Liver (tissue), 8 donors: ENCODE measurements at regions not wholly inside any gene's neighbourhood (a gene's known extent, or its start where the extent isn't known, plus 50 kb on each side); places are given as distances from the start of the nearest gene placed in this dataset.

Experiments
- DNase-seq: peaks from one replicate; pipeline ENCODE4 v3.0.0-alpha.2; 2017; ENCODE audit warnings: low spot score
- H3K27ac ChIP-seq, 2 donors: one replicate each; pipeline ENCODE4 v1.7.0; 2013; ENCODE audit warnings: inconsistent platforms in 2 of 2, low read length in 2 of 2, control low read depth in 1 of 2, low read depth in 1 of 2, mild to moderate bottlenecking in 1 of 2
- H3K27me3 ChIP-seq, 4 donors: one replicate each; pipeline versions ENCODE4 v1.6.1 to v1.7.0; 2013; ENCODE audit warnings: low read length in 3 of 4, inconsistent platforms in 1 of 4, mild to moderate bottlenecking in 1 of 4, moderate library complexity in 1 of 4; ENCODE audit not compliant: control insufficient read depth in 4 of 4, insufficient read depth in 4 of 4
- H3K36me3 ChIP-seq, 4 donors: one replicate each; pipeline versions ENCODE4 v1.6.1 to v1.7.0; 2013; ENCODE audit warnings: low read length in 3 of 4, mild to moderate bottlenecking in 3 of 4, low read depth in 1 of 4, moderate library complexity in 1 of 4; ENCODE audit not compliant: control insufficient read depth in 4 of 4, insufficient read depth in 3 of 4
- H3K4me1 ChIP-seq, 4 donors: one replicate each; pipeline versions ENCODE4 v1.6.1 to v1.7.0; 2013; ENCODE audit warnings: low read length in 3 of 4, mild to moderate bottlenecking in 3 of 4, moderate library complexity in 1 of 4; ENCODE audit not compliant: control insufficient read depth in 4 of 4, insufficient read depth in 4 of 4
- H3K4me3 ChIP-seq, 3 donors: one replicate each; pipeline versions ENCODE4 v1.6.1 to v1.7.0; 2013; ENCODE audit warnings: low read length in 3 of 3, control low read depth in 1 of 3, low read depth in 1 of 3, mild to moderate bottlenecking in 1 of 3
- H3K9ac ChIP-seq, 2 donors: one replicate each; pipeline ENCODE4 v1.7.0; 2013; ENCODE audit warnings: low read length in 2 of 2, mild to moderate bottlenecking in 2 of 2, moderate library complexity in 2 of 2, control low read depth in 1 of 2, low read depth in 1 of 2
- H3K9me3 ChIP-seq, 4 donors: one replicate each; pipeline versions ENCODE4 v1.6.1 to v1.7.0; 2013; ENCODE audit warnings: low read length in 3 of 4; ENCODE audit not compliant: control insufficient read depth in 4 of 4
- EGR1 ChIP-seq, 2 donors: IDR thresholded peaks; 2 replicates each; pipeline ENCODE4 v1.6.1; 2016 to 2018; ENCODE audit warnings: antibody characterized with exemption in 2 of 2, low read depth in 2 of 2
- FOXA1 ChIP-seq: IDR thresholded peaks from 2 replicates; pipeline ENCODE4 v1.6.1; 2016; ENCODE audit warnings: antibody characterized with exemption
- FOXA2 ChIP-seq: IDR thresholded peaks from 2 replicates; pipeline ENCODE4 v1.6.1; 2016; ENCODE audit warnings: antibody characterized with exemption
- GABPA ChIP-seq, 2 donors: IDR thresholded peaks in 1 of 2; conservative IDR thresholded peaks in 1 of 2; 2 replicates each; pipeline ENCODE4 v1.6.1; 2016; ENCODE audit warnings: antibody characterized with exemption in 2 of 2, mild to moderate bottlenecking in 1 of 2, moderate library complexity in 1 of 2
- HNF4A ChIP-seq, 2 donors: conservative IDR thresholded peaks; 2 replicates each; pipeline ENCODE4 v1.6.1; 2016; ENCODE audit warnings: antibody characterized with exemption in 2 of 2, mild to moderate bottlenecking in 2 of 2
- HNF4G ChIP-seq: IDR thresholded peaks from 2 replicates; pipeline ENCODE4 v1.6.1; 2016; ENCODE audit warnings: antibody characterized with exemption
- JUND ChIP-seq, 2 donors: IDR thresholded peaks; 2 replicates each; pipeline ENCODE4 v1.6.1; 2016; ENCODE audit warnings: antibody characterized with exemption in 2 of 2
- NR2F2 ChIP-seq: IDR thresholded peaks from 2 replicates; pipeline ENCODE4 v1.6.1; 2016; ENCODE audit warnings: antibody characterized with exemption
- RAD21 ChIP-seq, 2 donors: IDR thresholded peaks; 2 replicates each; pipeline ENCODE4 v1.6.1; 2016; ENCODE audit warnings: antibody characterized with exemption in 2 of 2, mild to moderate bottlenecking in 2 of 2
- RXRA ChIP-seq, 2 donors: IDR thresholded peaks; 2 replicates each; pipeline ENCODE4 v1.6.1; 2017 to 2018; ENCODE audit warnings: antibody characterized with exemption in 2 of 2, mild to moderate bottlenecking in 1 of 2
- SP1 ChIP-seq: IDR thresholded peaks from 2 replicates; pipeline ENCODE4 v1.6.1; 2018; ENCODE audit warnings: antibody characterized with exemption, mild to moderate bottlenecking
- TAF1 ChIP-seq: conservative IDR thresholded peaks from 2 replicates; pipeline ENCODE4 v1.6.1; 2016; ENCODE audit warnings: antibody characterized with exemption, mild to moderate bottlenecking
- YY1 ChIP-seq: IDR thresholded peaks from 2 replicates; pipeline ENCODE4 v1.6.1; 2016; ENCODE audit warnings: antibody characterized with exemption, mild to moderate bottlenecking
- WGBS: extraction: QIAGEN DNeasy Blood & Tissue Kit; methylation state at CpG from one replicate; pipeline ENCODE4 v1.1.7; 2013; 5-methylcytosine and 5-hydroxymethylcytosine counted together
- TF ChIP-seq, protein P1 (sequence below): IDR thresholded peaks from 2 replicates; pipeline ENCODE4 v1.6.1; 2016; ENCODE audit warnings: antibody characterized with exemption
- TF ChIP-seq, protein P2 (sequence below): IDR thresholded peaks from 2 replicates; pipeline ENCODE4 v1.6.1; 2016; ENCODE audit warnings: antibody characterized with exemption
- TF ChIP-seq, protein P3 (sequence below): fragments of 150-350 bp; IDR thresholded peaks from 2 replicates; pipeline ENCODE4 v1.5.1; 2017; ENCODE audit warnings: improper control_type of control experiment, low read depth, low read length; ENCODE audit not compliant: missing input control
- TF ChIP-seq, protein P4 (sequence below): IDR thresholded peaks from 2 replicates; pipeline ENCODE4 v1.6.1; 2016; ENCODE audit warnings: antibody characterized with exemption
- donor health status: healthy.
- donor health status: healthy.
- donor health status: healthy.
- donor health status: healthy.
- donor health status: healthy.

DNA sequence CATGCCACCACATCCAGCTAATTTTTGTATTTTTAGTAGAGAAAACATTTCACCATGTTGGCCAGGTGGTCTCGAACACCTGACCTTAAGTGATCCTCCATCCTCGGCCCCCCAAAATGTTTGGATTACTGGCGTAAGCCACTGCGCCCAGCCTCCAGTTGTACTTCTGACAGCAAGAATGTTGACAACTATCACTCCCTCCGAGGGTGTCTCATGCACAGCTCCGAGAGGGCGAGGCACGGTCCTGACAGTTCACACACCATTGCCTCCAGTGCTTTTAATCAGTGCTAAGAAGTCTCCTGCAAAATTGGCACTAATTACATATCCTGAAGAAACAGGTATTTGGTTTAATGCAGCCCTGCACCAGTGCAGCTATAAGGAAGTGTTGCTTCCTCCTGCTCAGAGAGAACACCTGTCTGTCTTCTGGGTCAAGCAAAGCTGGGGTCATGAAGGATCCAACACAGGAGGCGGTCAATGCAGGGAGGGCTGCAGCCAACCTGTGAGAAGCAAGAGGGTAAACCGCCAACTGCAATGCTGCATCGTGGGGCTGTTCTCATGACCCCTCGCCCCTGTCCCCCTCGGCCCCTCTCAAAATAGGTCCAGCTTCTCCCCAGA lies 184.0 kb downstream of the MED10 start:
- WGBS, result 91% methylated on average over 13 of the region's 13 CpGs
- no peaks in the 10 kb centered on the region for H3K9me3 ChIP-seq
- DNase-seq, result no peak

DNA sequence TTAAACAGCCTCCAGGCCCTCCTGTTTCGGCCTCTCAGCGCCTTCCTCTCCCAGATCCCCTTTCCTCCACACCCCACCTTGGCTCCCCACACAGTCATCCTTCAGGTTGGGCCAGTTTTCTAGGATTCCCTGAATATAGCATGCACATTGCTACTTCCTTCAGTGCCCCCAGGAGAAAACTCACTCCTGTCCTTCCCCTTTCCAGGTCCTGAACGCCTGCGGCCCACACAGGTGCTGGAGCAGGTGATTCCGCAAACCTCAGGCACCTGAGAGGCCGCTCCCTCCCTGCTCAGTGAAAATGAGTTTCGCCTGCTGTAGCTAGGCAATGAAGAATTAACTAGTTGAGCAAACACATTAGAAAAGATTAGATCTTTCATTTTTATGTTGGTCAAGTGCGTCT lies 185.0 kb downstream of the MED10 start:
- H3K36me3 ChIP-seq, result no peaks in the 10 kb centered on the region
- no peak for TF ChIP-seq RAD21 (IDR thresholded peaks at IDR 0.05)
- TF ChIP-seq SP1, result no peak
- TF ChIP-seq GABPA (IDR thresholded peaks at IDR 0.05 in 1 of 2, conservative IDR thresholded peaks at IDR 0.05 in 1 of 2), result no peak
- TF ChIP-seq EGR1 (IDR thresholded peaks at IDR 0.05; ENCODE audit: low read depth in 2 of 2), result no peak
- no peak for TF ChIP-seq NR2F2
- H3K9ac ChIP-seq, result no peak overlapping the region
- no peaks in the 10 kb centered on the region for H3K27me3 ChIP-seq
- no peak overlapping the region for H3K27ac ChIP-seq
- DNase-seq, result no peak
- no peaks in the 10 kb centered on the region for H3K4me1 ChIP-seq
- H3K9me3 ChIP-seq, result no peaks in the 10 kb centered on the region
- 79% methylated on average over 8 of the region's 8 CpGs for WGBS
- no peak overlapping the region for H3K4me3 ChIP-seq

More for the DNA sequence above, 184.0 kb downstream of the MED10 start:
- H3K27me3 ChIP-seq, result no peaks in the 10 kb centered on the region
- H3K4me1 ChIP-seq, result no peaks in the 10 kb centered on the region
- H3K4me3 ChIP-seq, result no peak overlapping the region
- H3K27ac ChIP-seq, result no peak overlapping the region
- TF ChIP-seq, protein P1, sequence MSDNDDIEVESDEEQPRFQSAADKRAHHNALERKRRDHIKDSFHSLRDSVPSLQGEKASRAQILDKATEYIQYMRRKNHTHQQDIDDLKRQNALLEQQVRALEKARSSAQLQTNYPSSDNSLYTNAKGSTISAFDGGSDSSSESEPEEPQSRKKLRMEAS, result no peak
- TF ChIP-seq TAF1 (no peak), FOXA1 (no peak), HNF4G (no peak)
- TF ChIP-seq, protein P2, sequence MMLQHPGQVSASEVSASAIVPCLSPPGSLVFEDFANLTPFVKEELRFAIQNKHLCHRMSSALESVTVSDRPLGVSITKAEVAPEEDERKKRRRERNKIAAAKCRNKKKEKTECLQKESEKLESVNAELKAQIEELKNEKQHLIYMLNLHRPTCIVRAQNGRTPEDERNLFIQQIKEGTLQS, result no peak
- TF ChIP-seq, protein P3, sequence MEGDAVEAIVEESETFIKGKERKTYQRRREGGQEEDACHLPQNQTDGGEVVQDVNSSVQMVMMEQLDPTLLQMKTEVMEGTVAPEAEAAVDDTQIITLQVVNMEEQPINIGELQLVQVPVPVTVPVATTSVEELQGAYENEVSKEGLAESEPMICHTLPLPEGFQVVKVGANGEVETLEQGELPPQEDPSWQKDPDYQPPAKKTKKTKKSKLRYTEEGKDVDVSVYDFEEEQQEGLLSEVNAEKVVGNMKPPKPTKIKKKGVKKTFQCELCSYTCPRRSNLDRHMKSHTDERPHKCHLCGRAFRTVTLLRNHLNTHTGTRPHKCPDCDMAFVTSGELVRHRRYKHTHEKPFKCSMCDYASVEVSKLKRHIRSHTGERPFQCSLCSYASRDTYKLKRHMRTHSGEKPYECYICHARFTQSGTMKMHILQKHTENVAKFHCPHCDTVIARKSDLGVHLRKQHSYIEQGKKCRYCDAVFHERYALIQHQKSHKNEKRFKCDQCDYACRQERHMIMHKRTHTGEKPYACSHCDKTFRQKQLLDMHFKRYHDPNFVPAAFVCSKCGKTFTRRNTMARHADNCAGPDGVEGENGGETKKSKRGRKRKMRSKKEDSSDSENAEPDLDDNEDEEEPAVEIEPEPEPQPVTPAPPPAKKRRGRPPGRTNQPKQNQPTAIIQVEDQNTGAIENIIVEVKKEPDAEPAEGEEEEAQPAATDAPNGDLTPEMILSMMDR, result no peak
- no peaks in the 10 kb centered on the region for H3K36me3 ChIP-seq
- no peak overlapping the region for H3K9ac ChIP-seq

DNA sequence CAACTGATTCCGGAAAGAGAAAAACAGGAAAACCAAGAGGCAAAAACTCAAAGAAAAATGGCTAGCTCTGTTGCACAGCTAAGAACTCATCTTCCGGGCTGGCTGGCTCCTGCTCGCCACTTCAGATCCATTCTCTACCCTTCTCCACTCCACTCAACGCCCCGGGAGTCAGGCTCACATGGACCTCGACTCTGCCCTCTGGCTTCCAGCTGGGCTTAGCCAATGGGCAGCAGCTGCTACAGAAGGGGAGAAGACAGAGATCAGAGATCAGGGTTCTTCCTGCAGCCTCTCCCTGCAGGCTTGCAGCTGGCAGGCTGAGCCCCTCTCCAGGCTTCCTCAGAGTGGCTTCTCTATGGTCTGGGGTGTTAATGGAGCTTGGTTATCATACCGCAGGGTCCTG lies 187.5 kb downstream of the MED10 start:
- DNase-seq, result no peak
- Histone ChIP-seq H3K9me3 (no peaks in the 10 kb centered on the region), H3K9ac (no peak overlapping the region), H3K4me3 (no peak overlapping the region), H3K36me3 (no peaks in the 10 kb centered on the region), H3K4me1 (no peaks in the 10 kb centered on the region), H3K27me3 (no peaks in the 10 kb centered on the region), H3K27ac (no peak overlapping the region)
- 69% methylated on average over 7 of the region's 7 CpGs for WGBS
- TF ChIP-seq TAF1 (no peak), FOXA1 (no peak), YY1 (no peak), JUND (IDR thresholded peaks at IDR 0.05) (no peak), RAD21 (IDR thresholded peaks at IDR 0.05) (no peak), GABPA (IDR thresholded peaks at IDR 0.05 in 1 of 2, conservative IDR thresholded peaks at IDR 0.05 in 1 of 2) (no peak), RXRA (IDR thresholded peaks at IDR 0.05) (no peak), FOXA2 (no peak), SP1 (no peak), HNF4A (conservative IDR thresholded peaks at IDR 0.05) (no peak), HNF4G (no peak), EGR1 (IDR thresholded peaks at IDR 0.05; ENCODE audit: low read depth in 2 of 2) (no peak)
- TF ChIP-seq, protein P1, result no peak
- TF ChIP-seq, protein P4, sequence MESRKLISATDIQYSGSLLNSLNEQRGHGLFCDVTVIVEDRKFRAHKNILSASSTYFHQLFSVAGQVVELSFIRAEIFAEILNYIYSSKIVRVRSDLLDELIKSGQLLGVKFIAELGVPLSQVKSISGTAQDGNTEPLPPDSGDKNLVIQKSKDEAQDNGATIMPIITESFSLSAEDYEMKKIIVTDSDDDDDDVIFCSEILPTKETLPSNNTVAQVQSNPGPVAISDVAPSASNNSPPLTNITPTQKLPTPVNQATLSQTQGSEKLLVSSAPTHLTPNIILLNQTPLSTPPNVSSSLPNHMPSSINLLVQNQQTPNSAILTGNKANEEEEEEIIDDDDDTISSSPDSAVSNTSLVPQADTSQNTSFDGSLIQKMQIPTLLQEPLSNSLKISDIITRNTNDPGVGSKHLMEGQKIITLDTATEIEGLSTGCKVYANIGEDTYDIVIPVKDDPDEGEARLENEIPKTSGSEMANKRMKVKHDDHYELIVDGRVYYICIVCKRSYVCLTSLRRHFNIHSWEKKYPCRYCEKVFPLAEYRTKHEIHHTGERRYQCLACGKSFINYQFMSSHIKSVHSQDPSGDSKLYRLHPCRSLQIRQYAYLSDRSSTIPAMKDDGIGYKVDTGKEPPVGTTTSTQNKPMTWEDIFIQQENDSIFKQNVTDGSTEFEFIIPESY, result no peak
- TF ChIP-seq, protein P3, result no peak
